Lower leg skin (tissue), 3 donors: ENCODE measurements at regions not wholly inside any gene's neighbourhood (a gene's known extent, or its start where the extent isn't known, plus 50 kb on each side); places are given as distances from the start of the nearest gene placed in this dataset.

Source experiments
- CTCF ChIP-seq, 3 donors: fragments of 450-650 bp; IDR thresholded peaks; one replicate each; pipeline ENCODE4 v1.5.1; 2016; ENCODE audit warnings: antibody characterized with exemption in 3 of 3, mild to moderate bottlenecking in 3 of 3, moderate library complexity in 2 of 3
- POLR2A ChIP-seq, 2 donors: fragments of 450-650 bp; IDR thresholded peaks; one replicate each; pipeline ENCODE4 v1.6.1; 2016 to 2017; ENCODE audit warnings: antibody characterized with exemption in 2 of 2, mild to moderate bottlenecking in 1 of 2, moderate library complexity in 1 of 2

GRCh38 chr1:79554688-79555087, 548.2 kb upstream of the ADGRL4 start:
- TF ChIP-seq CTCF (IDR thresholded peaks at IDR 0.05) (no peak), POLR2A (IDR thresholded peaks at IDR 0.05) (no peak)
